ENCODE measurements at regions not wholly inside any gene's neighbourhood (a gene's known extent, or its start where the extent isn't known, plus 50 kb on each side); places are given as distances from the start of the nearest gene placed in this dataset.

- Histone ChIP-seq H3K56ac (ENCODE audit: insufficient read length, low read depth, low read length) (no peak overlapping the region), H2BK120ac (ENCODE audit: low read depth, low read length, poor library complexity, severe bottlenecking) (no peak overlapping the region), H3K23ac (ENCODE audit: insufficient read length, low read depth, low read length) (no peak overlapping the region), H3K18ac (ENCODE audit: insufficient read length, low read depth, low read length) (no peak overlapping the region), H3K4ac (ENCODE audit: low read depth, low read length) (no peak overlapping the region), H3K14ac (ENCODE audit: insufficient read depth, low read length) (no peak overlapping the region), H2AK5ac (ENCODE audit: insufficient read length, low read length) (no peak overlapping the region), H3K9ac (ENCODE audit: extremely low read depth, insufficient read length, low read length) (no peak overlapping the region), H3K79me1 (ENCODE audit: insufficient read depth, low read depth, low read length, poor library complexity, severe bottlenecking) (no peaks in the 10 kb centered on the region), H3K4me1 (ENCODE audit: insufficient read depth, low read length) (no peaks in the 10 kb centered on the region; the same call in 1 of the 2 replicates), H4K5ac (ENCODE audit: insufficient read length, low read depth, low read length) (no peak overlapping the region), H2BK5ac (ENCODE audit: insufficient read length, low read length) (no peak overlapping the region), H3K27me3 (ENCODE audit: insufficient read depth, low read length) (no peaks in the 10 kb centered on the region), H3K23me2 (ENCODE audit: insufficient read length, low read depth, low read length, poor library complexity, severe bottlenecking) (no peaks in the 10 kb centered on the region), H2AFZ (ENCODE audit: low read length) (no peak overlapping the region), H3K27ac (ENCODE audit: insufficient read length, low read depth, low read length) (no peak overlapping the region), H2BK20ac (ENCODE audit: low read depth, low read length, poor library complexity, severe bottlenecking) (no peak overlapping the region), H2BK12ac (ENCODE audit: insufficient read length, low read depth, low read length) (no peak overlapping the region), H4K8ac (replicated peaks; ENCODE audit: insufficient read length, low read depth, low read length) (no peak overlapping the region), H4K20me1 (ENCODE audit: control insufficient read depth, insufficient read depth, insufficient read length) (no peaks in the 10 kb centered on the region), H3T11ph (ENCODE audit: low read length) (no peak overlapping the region), H3K4me2 (ENCODE audit: insufficient read depth, insufficient read length, low read length) (no peak overlapping the region), H2BK15ac (ENCODE audit: low read depth, low read length) (no peak overlapping the region), H4K91ac (ENCODE audit: insufficient read length, low read depth, low read length) (no peak overlapping the region), H3K79me2 (ENCODE audit: insufficient read depth, low read length) (no peaks in the 10 kb centered on the region), H3K9me3 (ENCODE audit: control insufficient read depth, low read depth, low read length) (no peaks in the 10 kb centered on the region)
- H3K36me3 Mint-ChIP-seq (ENCODE audit: insufficient read depth in 1 of 3, low read depth in 3 of 3): peaks cover 15 to 27% (median 16%) of the 10 kb centered on the region in 3 experiments
- WGBS (ENCODE audit: extremely low coverage, insufficient read length, low lambda C conversion rate): no CpG with 5 or more reads among the region's 4 CpGs
- H3K9me3 Mint-ChIP-seq: peaks cover 13 to 16% of the 10 kb centered on the region in 2 experiments
- peaks cover 23 to 26% of the 10 kb centered on the region in 2 experiments for H3K4me1 Mint-ChIP-seq
- no peak for TF ChIP-seq CTCF (conservative IDR thresholded peaks at IDR 0.05)
- no peak overlapping the region for H3K27ac Mint-ChIP-seq
- DNase-seq: no peak
- no peaks in the 10 kb centered on the region for H3K27me3 Mint-ChIP-seq (ENCODE audit: low read depth)
- H3K4me3 Mint-ChIP-seq: no peak overlapping the region
Measured at GRCh38 chr4:56260320-56260719, 127.0 kb downstream of the AASDH start.

Measured in H9 (cell line).